ENCODE measurements at regions not wholly inside any gene's neighbourhood (a gene's known extent, or its start where the extent isn't known, plus 50 kb on each side); places are given as distances from the start of the nearest gene placed in this dataset.

GRCh38 chr5:51991940-51992339 lies 608.7 kb downstream of the ISL1 start:
- TF ChIP-seq CTCF (IDR thresholded peaks at IDR 0.05) (no peak), POLR2A (IDR thresholded peaks at IDR 0.05) (no peak)

Data from right lobe of liver (tissue), 4 donors.